Panc1 (cell line): ENCODE measurements at regions not wholly inside any gene's neighbourhood (a gene's known extent, or its start where the extent isn't known, plus 50 kb on each side); places are given as distances from the start of the nearest gene placed in this dataset.

Experiments
- ATAC-seq: fragments of 200-7000 bp; cut with Tn5 transposase; 2 replicates; pipeline ENCODE4 v1.9.1; 2020; ENCODE audit warnings: mild to moderate bottlenecking, moderate library complexity
- BruUV-seq: library from RNA; stranded (reverse); fragments of 400-500 nt; replicated peaks from 2 replicates; lab custom pipeline; 2021; lab: Mats Ljungman, UMichigan
- CTCF ChIA-PET: fragments of 300-600 bp; sonication (Branson Sonifier 250); formaldehyde crosslinking; loops from one replicate; lab custom pipeline; 2022; ENCODE audit warnings: antibody characterized with exemption; lab: Charles Lee
- POLR2A ChIA-PET: fragments of 300-600 bp; sonication (Branson Sonifier 250); formaldehyde crosslinking; loops from one replicate; lab custom pipeline; 2022; ENCODE audit warnings: antibody characterized with exemption; lab: Charles Lee
- DNase-seq: peaks from one replicate; pipeline ENCODE4 v3.0.0-alpha.2; 2010; ENCODE audit warnings: low read depth, low spot score
- H3K27ac ChIP-seq: 2 replicates; pipeline ENCODE4 v1.5.1; 2011; ENCODE audit warnings: mild to moderate bottlenecking, low read length, inconsistent platforms
- H3K27me3 ChIP-seq: fragments of 200-500 bp; sonication (Bioruptor generic); 2 replicates; pipeline ENCODE4 v1.6.0; 2014; ENCODE audit warnings: low read length, inconsistent platforms; ENCODE audit not compliant: control insufficient read depth, insufficient read depth
- H3K36me3 ChIP-seq: fragments of 200-500 bp; sonication (Bioruptor generic); 2 replicates; pipeline ENCODE4 v1.5.1; 2014; ENCODE audit warnings: inconsistent platforms, mild to moderate bottlenecking, low read length, moderate library complexity; ENCODE audit not compliant: control insufficient read depth, insufficient read depth
- H3K4me1 ChIP-seq: 2 replicates; pipeline ENCODE4 v1.5.1; 2011; ENCODE audit warnings: inconsistent platforms, mild to moderate bottlenecking, low read length, moderate library complexity; ENCODE audit not compliant: control insufficient read depth, insufficient read depth
- H3K4me3 ChIP-seq, 2 experiments: 2 replicates each; pipeline ENCODE4 v1.5.1; 2011 to 2012; ENCODE audit warnings: low read depth in 2 of 2, low read length in 2 of 2, mild to moderate bottlenecking in 2 of 2, inconsistent platforms in 1 of 2, moderate library complexity in 1 of 2
- H3K9me3 ChIP-seq: fragments of 200-500 bp; sonication (Bioruptor generic); 2 replicates; pipeline ENCODE4 v1.5.1; 2014; ENCODE audit warnings: low read depth, mild to moderate bottlenecking, inconsistent platforms, low read length, moderate library complexity; ENCODE audit not compliant: control insufficient read depth, insufficient read depth
- POLR2AphosphoS5 ChIP-seq: IDR thresholded peaks from 2 replicates; pipeline ENCODE4 v1.6.1; 2012; ENCODE audit warnings: mild to moderate bottlenecking, low read depth, low read length, moderate library complexity
- SIN3A ChIP-seq: IDR thresholded peaks from 2 replicates; pipeline ENCODE4 v1.6.1; 2012; ENCODE audit warnings: low read depth, mild to moderate bottlenecking, low read length, moderate library complexity, borderline replicate concordance; ENCODE audit not compliant: insufficient read depth
- TCF7L2 ChIP-seq: IDR thresholded peaks from 2 replicates; pipeline ENCODE4 v1.6.1; 2011; ENCODE audit warnings: mild to moderate bottlenecking, low read depth, low read length, inconsistent platforms
- in situ Hi-C: cut with HindIII; loops from 2 replicates; pipeline ENCODE4 v1.10.0; 2016; ENCODE audit warnings: low sequenced_read_pairs, low pct_unique_long_range_greater_than_20kb
- intact Hi-C: fragments of 100-400 bp; cut with micrococcal nuclease; formaldehyde crosslinking; loops from one replicate; pipeline ENCODE4 v1.10.0; 2022; ENCODE audit not compliant: unreplicated experiment
- TF ChIP-seq, protein P1 (sequence below): fragments of 450-650 bp; IDR thresholded peaks from 2 replicates; pipeline ENCODE4 v1.5.1; 2017; ENCODE audit warnings: mild to moderate bottlenecking
- TF ChIP-seq, protein P2 (sequence below), 2 experiments: IDR thresholded peaks; 2 replicates each; pipeline ENCODE4 v1.6.1; 2011 to 2012; ENCODE audit warnings: low read depth in 2 of 2, control low read depth in 1 of 2, low read length in 1 of 2, mild to moderate bottlenecking in 1 of 2, moderate library complexity in 1 of 2; ENCODE audit not compliant: insufficient read depth in 1 of 2

DNA sequence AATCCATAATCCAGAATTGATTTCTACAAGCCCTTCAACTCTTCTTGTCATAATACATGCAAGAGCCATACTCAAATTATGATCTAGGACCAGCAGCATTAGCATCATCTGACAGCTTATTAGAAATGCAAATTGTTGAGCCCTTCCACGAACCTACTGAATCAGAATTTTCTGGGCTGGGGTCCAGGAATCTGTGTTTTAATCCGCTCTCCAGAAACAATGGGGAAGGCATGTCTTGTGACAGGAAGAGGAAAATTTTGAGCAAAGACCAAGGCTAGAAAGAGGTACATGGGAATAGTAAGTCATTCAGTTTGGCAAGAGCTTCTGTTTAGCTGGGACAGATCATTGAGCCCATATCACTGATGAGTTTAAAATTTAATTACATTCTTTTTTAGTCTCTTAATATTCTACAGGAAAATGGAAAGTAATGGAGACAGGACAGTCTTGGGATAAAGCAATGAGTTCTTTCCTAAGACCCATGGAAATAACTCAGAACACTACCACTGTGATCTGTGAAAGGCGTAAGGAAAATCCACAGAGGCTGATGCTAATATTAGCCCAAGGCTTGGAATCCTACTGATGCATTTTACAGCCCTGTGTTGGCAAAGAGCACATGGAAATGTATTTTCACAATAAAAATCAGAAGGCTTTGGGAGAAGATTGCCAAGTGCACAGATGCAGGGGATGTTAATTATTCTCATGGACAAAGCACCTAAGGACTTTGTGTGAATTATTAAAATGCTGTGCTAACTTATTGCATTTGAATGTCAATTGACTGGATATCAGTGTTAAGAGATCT, 73.7 kb upstream of the STK32A start:
- no peak for DNase-seq
- Histone ChIP-seq H3K27ac (no peak overlapping the region), H3K36me3 (no peaks in the 10 kb centered on the region), H3K4me1 (no peaks in the 10 kb centered on the region), H3K27me3 (no peaks in the 10 kb centered on the region), H3K4me3 (no peak overlapping the region), H3K9me3 (no peaks in the 10 kb centered on the region)
- in situ Hi-C loops (no loop called here), intact Hi-C loops (no loop called here)
- CTCF ChIA-PET = no interaction called here
- no peak for ATAC-seq
- POLR2A ChIA-PET = no interaction called here
- no peak for TF ChIP-seq POLR2AphosphoS5
- TF ChIP-seq, protein P1, sequence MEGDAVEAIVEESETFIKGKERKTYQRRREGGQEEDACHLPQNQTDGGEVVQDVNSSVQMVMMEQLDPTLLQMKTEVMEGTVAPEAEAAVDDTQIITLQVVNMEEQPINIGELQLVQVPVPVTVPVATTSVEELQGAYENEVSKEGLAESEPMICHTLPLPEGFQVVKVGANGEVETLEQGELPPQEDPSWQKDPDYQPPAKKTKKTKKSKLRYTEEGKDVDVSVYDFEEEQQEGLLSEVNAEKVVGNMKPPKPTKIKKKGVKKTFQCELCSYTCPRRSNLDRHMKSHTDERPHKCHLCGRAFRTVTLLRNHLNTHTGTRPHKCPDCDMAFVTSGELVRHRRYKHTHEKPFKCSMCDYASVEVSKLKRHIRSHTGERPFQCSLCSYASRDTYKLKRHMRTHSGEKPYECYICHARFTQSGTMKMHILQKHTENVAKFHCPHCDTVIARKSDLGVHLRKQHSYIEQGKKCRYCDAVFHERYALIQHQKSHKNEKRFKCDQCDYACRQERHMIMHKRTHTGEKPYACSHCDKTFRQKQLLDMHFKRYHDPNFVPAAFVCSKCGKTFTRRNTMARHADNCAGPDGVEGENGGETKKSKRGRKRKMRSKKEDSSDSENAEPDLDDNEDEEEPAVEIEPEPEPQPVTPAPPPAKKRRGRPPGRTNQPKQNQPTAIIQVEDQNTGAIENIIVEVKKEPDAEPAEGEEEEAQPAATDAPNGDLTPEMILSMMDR = no peak
- TF ChIP-seq SIN3A = no peak
- no peak for TF ChIP-seq TCF7L2
- TF ChIP-seq, protein P2, sequence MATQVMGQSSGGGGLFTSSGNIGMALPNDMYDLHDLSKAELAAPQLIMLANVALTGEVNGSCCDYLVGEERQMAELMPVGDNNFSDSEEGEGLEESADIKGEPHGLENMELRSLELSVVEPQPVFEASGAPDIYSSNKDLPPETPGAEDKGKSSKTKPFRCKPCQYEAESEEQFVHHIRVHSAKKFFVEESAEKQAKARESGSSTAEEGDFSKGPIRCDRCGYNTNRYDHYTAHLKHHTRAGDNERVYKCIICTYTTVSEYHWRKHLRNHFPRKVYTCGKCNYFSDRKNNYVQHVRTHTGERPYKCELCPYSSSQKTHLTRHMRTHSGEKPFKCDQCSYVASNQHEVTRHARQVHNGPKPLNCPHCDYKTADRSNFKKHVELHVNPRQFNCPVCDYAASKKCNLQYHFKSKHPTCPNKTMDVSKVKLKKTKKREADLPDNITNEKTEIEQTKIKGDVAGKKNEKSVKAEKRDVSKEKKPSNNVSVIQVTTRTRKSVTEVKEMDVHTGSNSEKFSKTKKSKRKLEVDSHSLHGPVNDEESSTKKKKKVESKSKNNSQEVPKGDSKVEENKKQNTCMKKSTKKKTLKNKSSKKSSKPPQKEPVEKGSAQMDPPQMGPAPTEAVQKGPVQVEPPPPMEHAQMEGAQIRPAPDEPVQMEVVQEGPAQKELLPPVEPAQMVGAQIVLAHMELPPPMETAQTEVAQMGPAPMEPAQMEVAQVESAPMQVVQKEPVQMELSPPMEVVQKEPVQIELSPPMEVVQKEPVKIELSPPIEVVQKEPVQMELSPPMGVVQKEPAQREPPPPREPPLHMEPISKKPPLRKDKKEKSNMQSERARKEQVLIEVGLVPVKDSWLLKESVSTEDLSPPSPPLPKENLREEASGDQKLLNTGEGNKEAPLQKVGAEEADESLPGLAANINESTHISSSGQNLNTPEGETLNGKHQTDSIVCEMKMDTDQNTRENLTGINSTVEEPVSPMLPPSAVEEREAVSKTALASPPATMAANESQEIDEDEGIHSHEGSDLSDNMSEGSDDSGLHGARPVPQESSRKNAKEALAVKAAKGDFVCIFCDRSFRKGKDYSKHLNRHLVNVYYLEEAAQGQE (IDR thresholded peaks at IDR 0.05; ENCODE audit: insufficient read depth in 1 of 2, low read depth in 2 of 2, low read length in 1 of 2) = no peak
- BruUV-seq = no TSS peak

DNA sequence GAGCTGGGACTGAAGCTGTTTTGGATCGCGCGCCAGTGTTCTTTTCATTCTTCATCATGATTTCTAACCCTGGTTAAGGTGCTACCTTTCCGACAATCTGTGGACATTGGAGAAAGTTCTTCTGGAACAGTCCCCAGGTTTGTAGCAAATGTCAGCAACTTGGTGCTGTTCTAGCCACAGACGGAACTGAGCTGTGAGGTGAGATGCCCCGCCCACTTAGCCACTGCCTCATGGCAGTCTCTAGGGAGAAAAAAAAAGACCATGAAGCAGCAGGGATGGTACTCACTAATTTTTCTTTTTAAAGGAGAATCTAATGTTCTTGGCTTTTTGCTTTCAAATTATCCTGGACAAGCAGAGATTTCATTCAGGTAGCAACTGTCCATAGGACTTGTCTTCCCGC, 72.1 kb upstream of the STK32A start:
- in situ Hi-C loops (no loop called here), intact Hi-C loops (no loop called here)
- no peaks in the 10 kb centered on the region for H3K4me1 ChIP-seq
- no TSS peak for BruUV-seq
- no peak for ATAC-seq
- no peak overlapping the region for H3K4me3 ChIP-seq
- no peaks in the 10 kb centered on the region for H3K27me3 ChIP-seq
- TF ChIP-seq POLR2AphosphoS5 (no peak), TCF7L2 (no peak), SIN3A (no peak)
- TF ChIP-seq, protein P1 = no peak
- TF ChIP-seq, protein P2 (IDR thresholded peaks at IDR 0.05; ENCODE audit: insufficient read depth in 1 of 2, low read depth in 2 of 2, low read length in 1 of 2) = no peak
- no peak for DNase-seq
- H3K9me3 ChIP-seq = no peaks in the 10 kb centered on the region
- no peak overlapping the region for H3K27ac ChIP-seq
- CTCF ChIA-PET = no interaction called here
- no peaks in the 10 kb centered on the region for H3K36me3 ChIP-seq
- POLR2A ChIA-PET = no interaction called here
